Astrocyte of the cerebellum (primary cell): ENCODE measurements at regions not wholly inside any gene's neighbourhood (a gene's known extent, or its start where the extent isn't known, plus 50 kb on each side); places are given as distances from the start of the nearest gene placed in this dataset.

Experiments used
- DNase-seq: peaks from one replicate; pipeline ENCODE4 v3.0.0-alpha.2; 2011; ENCODE audit warnings: low read depth
- H3K4me3 ChIP-seq: 2 replicates; pipeline ENCODE4 v1.5.1; 2011; ENCODE audit warnings: mild to moderate bottlenecking, low read depth, low read length, moderate library complexity
- in situ Hi-C: cut with HindIII; loops from 2 replicates; pipeline ENCODE4 v1.10.0; 2017; ENCODE audit warnings: low sequenced_read_pairs
- TF ChIP-seq, protein P1 (sequence below): IDR thresholded peaks from 2 replicates; pipeline ENCODE4 v1.5.1; 2012; ENCODE audit warnings: low read length, low read depth, moderate library complexity, mild to moderate bottlenecking; ENCODE audit errors: missing control alignments

DNA sequence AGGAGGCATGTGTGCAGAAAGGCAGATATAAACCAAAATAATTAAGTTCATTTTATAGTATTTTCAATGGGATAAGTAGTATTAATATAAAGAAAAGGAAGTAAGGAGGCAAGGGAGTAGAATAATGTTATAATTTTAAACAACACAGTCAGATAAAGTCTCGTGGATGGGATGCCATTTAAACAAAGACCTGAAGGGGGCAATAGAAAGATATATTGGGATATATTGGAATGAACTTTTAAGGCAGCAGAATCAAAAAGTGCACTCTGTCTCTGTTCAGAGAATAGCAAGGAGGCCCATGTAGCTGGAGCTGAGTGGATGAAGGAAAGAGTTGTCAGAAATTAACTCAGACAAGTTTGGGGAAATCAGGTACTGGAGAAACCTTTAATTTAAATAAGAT is 158.7 kb downstream of the CGGBP1 start:
- TF ChIP-seq, protein P1, sequence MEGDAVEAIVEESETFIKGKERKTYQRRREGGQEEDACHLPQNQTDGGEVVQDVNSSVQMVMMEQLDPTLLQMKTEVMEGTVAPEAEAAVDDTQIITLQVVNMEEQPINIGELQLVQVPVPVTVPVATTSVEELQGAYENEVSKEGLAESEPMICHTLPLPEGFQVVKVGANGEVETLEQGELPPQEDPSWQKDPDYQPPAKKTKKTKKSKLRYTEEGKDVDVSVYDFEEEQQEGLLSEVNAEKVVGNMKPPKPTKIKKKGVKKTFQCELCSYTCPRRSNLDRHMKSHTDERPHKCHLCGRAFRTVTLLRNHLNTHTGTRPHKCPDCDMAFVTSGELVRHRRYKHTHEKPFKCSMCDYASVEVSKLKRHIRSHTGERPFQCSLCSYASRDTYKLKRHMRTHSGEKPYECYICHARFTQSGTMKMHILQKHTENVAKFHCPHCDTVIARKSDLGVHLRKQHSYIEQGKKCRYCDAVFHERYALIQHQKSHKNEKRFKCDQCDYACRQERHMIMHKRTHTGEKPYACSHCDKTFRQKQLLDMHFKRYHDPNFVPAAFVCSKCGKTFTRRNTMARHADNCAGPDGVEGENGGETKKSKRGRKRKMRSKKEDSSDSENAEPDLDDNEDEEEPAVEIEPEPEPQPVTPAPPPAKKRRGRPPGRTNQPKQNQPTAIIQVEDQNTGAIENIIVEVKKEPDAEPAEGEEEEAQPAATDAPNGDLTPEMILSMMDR: no peak
- in situ Hi-C loops: no loop called here
- H3K4me3 ChIP-seq: no peak overlapping the region
- no peak for DNase-seq

DNA sequence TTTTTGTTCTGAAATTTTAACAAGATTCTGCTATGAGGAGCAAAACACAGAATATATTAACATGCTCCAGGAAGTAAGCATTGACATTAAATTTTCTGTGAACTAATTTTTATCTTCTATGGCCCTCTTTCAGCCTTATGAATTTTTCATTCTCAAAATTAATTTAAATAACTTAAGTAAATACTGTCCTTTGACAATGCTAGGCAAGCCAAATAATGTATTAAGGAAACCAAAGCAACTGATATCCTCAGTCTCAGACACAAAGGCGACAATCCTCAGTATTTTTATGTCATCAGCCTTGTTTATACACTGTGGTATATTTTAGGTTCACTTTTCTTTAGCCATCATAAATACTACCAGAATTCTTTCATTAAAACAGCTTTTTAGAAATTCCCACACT is 159.8 kb downstream of the CGGBP1 start:
- TF ChIP-seq, protein P1: no peak
- no peak for DNase-seq
- no peak overlapping the region for H3K4me3 ChIP-seq
- in situ Hi-C loops: no loop called here

DNA sequence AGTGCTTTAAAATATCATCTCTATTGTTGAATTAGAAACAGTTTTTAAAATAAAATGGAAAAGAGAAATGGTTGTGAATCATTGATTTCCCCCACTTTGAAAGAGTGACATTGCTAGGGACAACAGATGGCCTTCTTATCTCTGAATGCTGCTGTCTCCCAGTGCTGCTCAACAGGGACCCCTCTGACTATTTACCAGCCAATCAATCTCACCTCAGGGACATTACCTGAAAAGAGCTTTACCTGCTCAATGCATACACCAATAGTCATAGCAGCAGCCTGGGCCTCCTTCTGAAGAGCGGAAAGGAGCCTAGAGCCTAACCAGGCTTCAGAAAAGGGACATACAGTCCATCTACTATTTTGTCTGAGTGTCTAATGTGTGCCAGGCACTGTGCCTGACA is 162.8 kb downstream of the CGGBP1 start:
- no peak for DNase-seq
- in situ Hi-C loops: no loop called here
- no peak overlapping the region for H3K4me3 ChIP-seq
- TF ChIP-seq, protein P1: no peak

DNA sequence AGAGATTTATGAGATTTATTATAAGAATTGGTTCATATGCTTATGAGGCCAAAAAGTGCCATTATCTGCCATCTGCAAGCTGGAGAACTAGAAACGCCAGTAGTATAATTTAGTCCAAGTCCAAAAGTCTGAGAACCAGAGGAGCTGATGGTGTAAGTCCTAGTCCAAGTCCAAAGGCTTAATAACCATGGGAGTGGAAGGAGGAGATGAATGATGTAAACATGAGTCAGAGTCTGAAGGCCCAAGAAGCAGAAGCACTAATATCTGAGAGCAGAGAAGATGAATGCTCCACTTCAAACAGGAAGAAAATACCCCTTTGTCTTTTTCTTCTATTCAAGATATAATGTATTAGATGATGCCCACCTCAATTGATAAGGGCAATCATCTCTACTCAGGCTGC is 185.7 kb downstream of the CGGBP1 start:
- H3K4me3 ChIP-seq: no peak overlapping the region
- TF ChIP-seq, protein P1: no peak
- no peak for DNase-seq
- in situ Hi-C loops: no loop called here

DNA sequence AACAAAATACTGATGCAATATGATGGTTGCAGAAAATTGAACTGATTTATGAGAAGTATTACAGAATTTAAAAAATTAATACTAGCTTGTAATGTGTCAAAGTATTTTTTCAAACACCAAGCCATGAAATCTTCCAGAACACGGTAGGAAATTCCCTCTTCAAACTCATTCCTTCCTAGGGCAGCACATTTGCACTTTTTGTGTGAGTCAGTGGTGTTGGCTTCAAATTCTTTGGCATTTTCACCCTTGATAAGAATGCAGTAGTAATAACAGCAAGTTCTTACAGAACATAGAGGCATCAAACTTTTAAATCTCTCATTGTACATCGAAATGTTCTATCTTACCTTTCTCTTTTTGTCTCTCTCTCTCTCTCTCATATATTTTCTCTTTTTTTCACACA is 191.8 kb downstream of the CGGBP1 start:
- in situ Hi-C loops: no loop called here
- no peak overlapping the region for H3K4me3 ChIP-seq
- TF ChIP-seq, protein P1: no peak
- no peak for DNase-seq

DNA sequence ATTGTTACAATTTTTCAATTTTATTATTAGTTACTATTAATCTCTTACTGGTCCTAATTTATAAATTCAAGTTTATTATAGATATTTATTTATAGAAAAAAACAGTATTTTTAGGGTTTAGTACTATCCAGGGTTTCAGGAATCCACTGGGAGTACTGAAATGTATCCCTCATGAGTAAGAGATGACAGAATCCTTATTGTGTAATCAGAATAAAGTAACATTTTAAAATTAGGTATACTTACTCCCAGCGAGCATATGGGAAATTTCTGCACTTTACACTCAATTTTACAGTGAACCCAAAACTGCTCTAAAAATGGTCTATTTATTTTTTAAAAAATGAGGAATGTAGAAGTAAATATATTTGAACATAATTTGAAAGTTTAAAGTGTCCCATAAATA is 202.7 kb downstream of the CGGBP1 start:
- in situ Hi-C loops: no loop called here
- no peak for DNase-seq
- no peak overlapping the region for H3K4me3 ChIP-seq
- TF ChIP-seq, protein P1: no peak

DNA sequence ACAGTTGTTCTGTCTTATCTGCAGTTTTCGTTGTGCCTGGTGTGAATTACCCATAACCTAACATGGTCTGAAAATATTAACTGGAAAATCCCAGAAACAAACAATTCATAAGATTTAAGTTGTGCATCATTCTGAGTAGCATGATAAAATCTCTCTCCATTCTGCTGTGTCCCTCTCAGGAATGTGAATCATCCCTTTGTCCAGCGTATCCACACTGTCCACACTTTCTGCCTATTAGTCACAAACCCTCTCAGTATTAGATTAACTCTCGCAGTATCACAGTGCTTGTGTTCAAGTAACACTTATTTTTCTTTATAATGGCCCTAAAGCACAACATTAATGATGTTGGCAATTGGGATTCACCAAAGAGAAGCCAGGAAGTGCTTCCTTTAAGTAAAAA is 203.2 kb downstream of the CGGBP1 start:
- in situ Hi-C loops: no loop called here
- no peak overlapping the region for H3K4me3 ChIP-seq
- no peak for DNase-seq
- TF ChIP-seq, protein P1: no peak
